Peyer's patch (tissue), 4 donors: ENCODE measurements at regions not wholly inside any gene's neighbourhood (a gene's known extent, or its start where the extent isn't known, plus 50 kb on each side); places are given as distances from the start of the nearest gene placed in this dataset.

Experiments
- POLR2A ChIP-seq, 2 donors: fragments of 450-650 bp; IDR thresholded peaks; one replicate each; pipeline ENCODE4 v1.5.1; 2017; ENCODE audit warnings: antibody characterized with exemption in 2 of 2, mild to moderate bottlenecking in 2 of 2, moderate library complexity in 2 of 2
- TF ChIP-seq, protein P1 (sequence below), 6 experiments: fragments of 450-650 bp in 4 of 6; fragments of 200-600 bp in 2 of 6; sonication (generic) in 1 of 6; IDR thresholded peaks; one replicate each; pipeline ENCODE4 v1.5.1; 2017 to 2019; ENCODE audit warnings: antibody characterized with exemption in 6 of 6, mild to moderate bottlenecking in 3 of 6, moderate library complexity in 1 of 6

DNA sequence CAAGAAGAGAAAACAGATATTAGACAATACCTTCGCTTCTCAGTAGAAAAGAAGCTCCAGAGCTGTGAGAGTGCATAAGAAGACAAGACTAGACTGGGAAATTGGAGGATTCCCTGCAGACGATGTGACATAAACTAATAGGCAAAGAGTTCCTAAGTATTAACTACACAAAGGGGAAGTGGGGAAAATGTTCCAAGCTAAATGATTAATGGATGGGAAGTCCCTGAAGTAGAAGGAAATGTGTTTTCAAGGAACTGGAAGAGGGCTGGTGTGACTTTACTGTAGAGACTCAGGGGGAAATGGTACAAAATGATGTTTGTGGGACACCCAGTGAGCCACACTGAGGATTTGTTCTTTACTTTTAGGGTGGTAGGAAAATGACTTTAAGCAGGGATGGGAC is 69.7 kb upstream of the DCLK2 start:
- TF ChIP-seq, protein P1, sequence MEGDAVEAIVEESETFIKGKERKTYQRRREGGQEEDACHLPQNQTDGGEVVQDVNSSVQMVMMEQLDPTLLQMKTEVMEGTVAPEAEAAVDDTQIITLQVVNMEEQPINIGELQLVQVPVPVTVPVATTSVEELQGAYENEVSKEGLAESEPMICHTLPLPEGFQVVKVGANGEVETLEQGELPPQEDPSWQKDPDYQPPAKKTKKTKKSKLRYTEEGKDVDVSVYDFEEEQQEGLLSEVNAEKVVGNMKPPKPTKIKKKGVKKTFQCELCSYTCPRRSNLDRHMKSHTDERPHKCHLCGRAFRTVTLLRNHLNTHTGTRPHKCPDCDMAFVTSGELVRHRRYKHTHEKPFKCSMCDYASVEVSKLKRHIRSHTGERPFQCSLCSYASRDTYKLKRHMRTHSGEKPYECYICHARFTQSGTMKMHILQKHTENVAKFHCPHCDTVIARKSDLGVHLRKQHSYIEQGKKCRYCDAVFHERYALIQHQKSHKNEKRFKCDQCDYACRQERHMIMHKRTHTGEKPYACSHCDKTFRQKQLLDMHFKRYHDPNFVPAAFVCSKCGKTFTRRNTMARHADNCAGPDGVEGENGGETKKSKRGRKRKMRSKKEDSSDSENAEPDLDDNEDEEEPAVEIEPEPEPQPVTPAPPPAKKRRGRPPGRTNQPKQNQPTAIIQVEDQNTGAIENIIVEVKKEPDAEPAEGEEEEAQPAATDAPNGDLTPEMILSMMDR (IDR thresholded peaks at IDR 0.05), result no peak
- TF ChIP-seq POLR2A (IDR thresholded peaks at IDR 0.05), result no peak
